GM12891 (cell line): ENCODE measurements at regions not wholly inside any gene's neighbourhood (a gene's known extent, or its start where the extent isn't known, plus 50 kb on each side); places are given as distances from the start of the nearest gene placed in this dataset.

ENCODE experiments used
- POLR2AphosphoS5 ChIP-seq: IDR thresholded peaks from 2 replicates; pipeline ENCODE4 v1.6.1; 2011; ENCODE audit warnings: low read depth, low read length, control low read depth
- TAF1 ChIP-seq: IDR thresholded peaks from 2 replicates; pipeline ENCODE4 v1.6.1; 2011; ENCODE audit warnings: low read depth, low read length, control low read depth

DNA sequence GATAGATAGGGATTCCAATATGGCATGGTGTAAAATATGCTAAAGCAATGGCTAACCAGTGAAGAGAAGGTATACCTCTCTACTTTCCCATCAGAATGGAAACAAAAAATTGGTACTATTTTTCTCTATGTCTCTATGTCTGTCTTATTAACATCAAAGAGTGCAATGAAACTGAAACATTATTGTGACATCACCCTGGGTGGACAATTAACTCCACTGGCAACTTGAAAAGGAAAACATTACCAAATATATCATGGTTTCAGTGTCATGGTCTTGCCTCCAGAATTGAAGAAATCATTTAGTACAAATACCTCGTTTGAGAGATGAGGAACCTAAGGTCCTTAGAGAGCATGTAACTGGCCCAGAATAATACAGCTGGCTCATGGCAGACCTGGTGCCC is 1132.5 kb upstream of the MAP3K7 start:
- TF ChIP-seq TAF1 (no peak), POLR2AphosphoS5 (no peak)
